ENCODE measurements at regions not wholly inside any gene's neighbourhood (a gene's known extent, or its start where the extent isn't known, plus 50 kb on each side); places are given as distances from the start of the nearest gene placed in this dataset.

DNA sequence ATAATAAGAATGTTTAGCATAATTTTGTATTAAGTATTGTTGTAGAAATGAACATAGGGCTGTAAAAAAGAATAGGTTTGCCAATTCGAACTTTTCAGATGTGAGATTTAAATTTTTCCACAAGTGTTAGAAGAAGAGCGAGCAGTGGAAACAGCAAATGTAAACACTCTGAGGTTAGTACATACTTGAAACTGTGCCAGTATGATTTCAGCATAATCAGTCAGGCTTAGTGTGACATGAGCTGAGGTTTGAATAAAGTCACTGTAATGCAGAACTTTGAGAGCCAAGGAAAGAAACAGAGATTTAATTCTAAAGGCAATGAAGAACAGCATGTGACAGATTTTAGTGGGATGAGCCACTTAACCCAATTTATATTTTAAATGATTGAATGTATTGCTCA, 2166.4 kb downstream of the PCDH9 start:
- TF ChIP-seq CTCF (IDR thresholded peaks at IDR 0.05) (no peak), ZFX (IDR thresholded peaks at IDR 0.05; ENCODE audit: borderline replicate concordance) (no peak)

Data from 22Rv1 (cell line).